ENCODE measurements at regions not wholly inside any gene's neighbourhood (a gene's known extent, or its start where the extent isn't known, plus 50 kb on each side); places are given as distances from the start of the nearest gene placed in this dataset.

DNA sequence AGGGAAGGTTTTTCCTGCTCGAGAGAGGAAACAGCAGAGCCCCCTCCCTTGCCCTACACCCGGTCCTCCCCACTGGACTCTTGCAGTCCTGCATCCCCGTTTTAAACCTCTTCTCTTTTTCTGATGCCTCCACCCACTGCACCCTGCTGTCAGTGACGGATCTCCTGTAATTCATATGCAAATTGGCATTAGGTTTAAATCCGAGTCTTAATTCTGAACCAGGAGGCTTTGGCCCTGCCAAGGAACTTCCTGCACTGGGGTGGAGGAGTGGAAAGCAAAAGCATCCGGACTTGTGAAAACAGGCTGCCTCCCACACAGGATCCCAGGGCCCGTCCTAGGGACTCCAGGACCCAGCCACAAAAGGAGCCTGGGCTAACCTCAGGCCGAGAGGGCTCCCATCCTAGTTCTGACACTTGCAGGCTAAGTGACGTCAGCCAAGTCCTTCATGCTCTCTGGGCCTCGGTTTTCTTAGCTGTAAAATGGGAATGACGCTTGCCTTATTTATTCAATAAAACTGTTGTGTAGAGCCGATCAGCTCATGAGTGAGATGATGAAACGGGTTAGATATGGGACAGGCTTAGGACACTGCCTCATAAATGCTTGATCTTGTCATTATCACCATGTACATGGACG is 613.3 kb downstream of the AJAP1 start:
- no peaks in the 10 kb centered on the region for H3K9me2 ChIP-seq (replicated peaks; ENCODE audit: control insufficient read depth, low read length)
- H4K20me1 ChIP-seq (ENCODE audit: control insufficient read depth, insufficient read depth, low read depth, low read length): no peaks in the 10 kb centered on the region

DNA sequence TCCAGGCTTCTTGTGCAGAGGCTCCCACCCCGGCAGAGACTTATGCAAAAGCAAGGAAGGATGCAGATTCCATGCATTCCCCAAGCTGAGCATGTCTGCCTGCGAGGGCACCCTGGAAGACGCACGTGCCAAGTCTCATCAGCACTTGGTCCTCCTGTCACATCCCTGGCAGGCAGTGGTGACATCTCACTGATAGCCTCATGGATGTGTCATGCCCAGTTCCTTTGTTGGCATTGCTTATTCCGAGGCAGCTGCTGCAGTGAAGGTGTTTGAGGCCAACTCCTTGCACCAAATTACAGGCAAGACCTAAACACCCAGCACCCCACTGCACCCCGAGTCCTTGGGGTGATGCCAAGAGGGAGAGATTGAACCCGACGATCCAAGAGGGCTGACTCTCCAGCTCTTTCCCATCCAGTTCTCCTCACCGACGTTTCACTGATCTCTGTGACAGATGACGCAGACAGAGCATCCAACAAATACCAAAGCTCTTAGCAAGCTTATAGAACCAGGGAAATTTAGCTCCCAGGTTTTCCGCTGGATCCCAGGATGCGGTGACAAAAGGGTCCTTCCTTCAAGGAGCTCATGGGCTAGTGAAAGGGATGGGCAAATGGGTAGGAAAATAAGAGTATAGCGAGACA is 611.1 kb downstream of the AJAP1 start:
- no peaks in the 10 kb centered on the region for H3K4me1 ChIP-seq (ENCODE audit: control insufficient read depth, low read length)
- H3K4me3 ChIP-seq (ENCODE audit: low read length): no peak overlapping the region
- H3F3A ChIP-seq (ENCODE audit: control insufficient read depth, insufficient read depth): no peaks in the 10 kb centered on the region
- H4K20me1 ChIP-seq (ENCODE audit: control insufficient read depth, insufficient read depth, low read depth, low read length): no peaks in the 10 kb centered on the region
- no peaks in the 10 kb centered on the region for H3K9me2 ChIP-seq (replicated peaks; ENCODE audit: control insufficient read depth, low read length)
- H3K9me3 ChIP-seq (ENCODE audit: control insufficient read depth, insufficient read depth, low read length): no peaks in the 10 kb centered on the region
- no peak overlapping the region for H3K27ac ChIP-seq (ENCODE audit: low read depth, low read length)
- H3K4me2 ChIP-seq (ENCODE audit: low read length): no peak overlapping the region
- H3K27me3 ChIP-seq (ENCODE audit: control insufficient read depth, low read length): no peaks in the 10 kb centered on the region
- no peaks in the 10 kb centered on the region for H3K79me2 ChIP-seq (ENCODE audit: control insufficient read depth, low read length)
- TF ChIP-seq, protein P1, sequence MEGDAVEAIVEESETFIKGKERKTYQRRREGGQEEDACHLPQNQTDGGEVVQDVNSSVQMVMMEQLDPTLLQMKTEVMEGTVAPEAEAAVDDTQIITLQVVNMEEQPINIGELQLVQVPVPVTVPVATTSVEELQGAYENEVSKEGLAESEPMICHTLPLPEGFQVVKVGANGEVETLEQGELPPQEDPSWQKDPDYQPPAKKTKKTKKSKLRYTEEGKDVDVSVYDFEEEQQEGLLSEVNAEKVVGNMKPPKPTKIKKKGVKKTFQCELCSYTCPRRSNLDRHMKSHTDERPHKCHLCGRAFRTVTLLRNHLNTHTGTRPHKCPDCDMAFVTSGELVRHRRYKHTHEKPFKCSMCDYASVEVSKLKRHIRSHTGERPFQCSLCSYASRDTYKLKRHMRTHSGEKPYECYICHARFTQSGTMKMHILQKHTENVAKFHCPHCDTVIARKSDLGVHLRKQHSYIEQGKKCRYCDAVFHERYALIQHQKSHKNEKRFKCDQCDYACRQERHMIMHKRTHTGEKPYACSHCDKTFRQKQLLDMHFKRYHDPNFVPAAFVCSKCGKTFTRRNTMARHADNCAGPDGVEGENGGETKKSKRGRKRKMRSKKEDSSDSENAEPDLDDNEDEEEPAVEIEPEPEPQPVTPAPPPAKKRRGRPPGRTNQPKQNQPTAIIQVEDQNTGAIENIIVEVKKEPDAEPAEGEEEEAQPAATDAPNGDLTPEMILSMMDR (IDR thresholded peaks at IDR 0.05; ENCODE audit: low read depth, low read length, poor library complexity, severe bottlenecking): no peak
- no peak for TF ChIP-seq EZH2phosphoT487 (IDR thresholded peaks at IDR 0.05; ENCODE audit: borderline replicate concordance, low read length)
- H3K36me3 ChIP-seq (ENCODE audit: control insufficient read depth, low read length): no peaks in the 10 kb centered on the region

More for the DNA sequence above, 613.3 kb downstream of the AJAP1 start:
- no peak overlapping the region for H3K27ac ChIP-seq (ENCODE audit: low read depth, low read length)
- H3K79me2 ChIP-seq (ENCODE audit: control insufficient read depth, low read length): no peaks in the 10 kb centered on the region
- H3K4me3 ChIP-seq (ENCODE audit: low read length): no peak overlapping the region
- no peaks in the 10 kb centered on the region for H3K4me1 ChIP-seq (ENCODE audit: control insufficient read depth, low read length)
- no peaks in the 10 kb centered on the region for H3K27me3 ChIP-seq (ENCODE audit: control insufficient read depth, low read length)
- no peaks in the 10 kb centered on the region for H3K9me3 ChIP-seq (ENCODE audit: control insufficient read depth, insufficient read depth, low read length)
- no peak overlapping the region for H3K4me2 ChIP-seq (ENCODE audit: low read length)
- TF ChIP-seq, protein P1 (IDR thresholded peaks at IDR 0.05; ENCODE audit: low read depth, low read length, poor library complexity, severe bottlenecking): no peak
- TF ChIP-seq EZH2phosphoT487 (IDR thresholded peaks at IDR 0.05; ENCODE audit: borderline replicate concordance, low read length): no peak
- no peaks in the 10 kb centered on the region for H3F3A ChIP-seq (ENCODE audit: control insufficient read depth, insufficient read depth)
- no peaks in the 10 kb centered on the region for H3K36me3 ChIP-seq (ENCODE audit: control insufficient read depth, low read length)

DNA sequence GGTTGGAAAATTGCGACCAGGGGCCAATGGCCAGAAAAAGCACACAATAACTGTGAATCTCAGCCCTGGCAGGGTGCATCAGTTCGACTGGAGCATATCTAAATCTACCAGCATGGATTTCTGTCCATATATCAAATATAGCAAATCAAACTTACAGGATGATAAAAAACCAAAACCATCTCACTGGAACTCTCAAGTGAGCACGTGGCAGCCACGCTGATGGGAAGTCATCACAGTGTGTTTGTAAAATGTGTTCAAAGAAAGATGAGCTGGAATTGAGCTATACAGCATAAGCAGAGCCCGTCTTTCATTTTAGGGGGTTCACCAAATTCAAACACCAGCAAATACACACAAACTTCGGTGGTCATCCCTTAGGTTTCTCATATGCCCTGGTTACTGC is 610.1 kb downstream of the AJAP1 start:
- Histone ChIP-seq H3K4me1 (ENCODE audit: control insufficient read depth, low read length) (no peaks in the 10 kb centered on the region), H3K36me3 (ENCODE audit: control insufficient read depth, low read length) (no peaks in the 10 kb centered on the region), H3K9me2 (replicated peaks; ENCODE audit: control insufficient read depth, low read length) (no peaks in the 10 kb centered on the region), H3K27me3 (ENCODE audit: control insufficient read depth, low read length) (no peaks in the 10 kb centered on the region), H3K4me2 (ENCODE audit: low read length) (no peak overlapping the region), H3K4me3 (ENCODE audit: low read length) (no peak overlapping the region), H3K79me2 (ENCODE audit: control insufficient read depth, low read length) (no peaks in the 10 kb centered on the region), H3K9me3 (ENCODE audit: control insufficient read depth, insufficient read depth, low read length) (no peaks in the 10 kb centered on the region), H3F3A (ENCODE audit: control insufficient read depth, insufficient read depth) (no peaks in the 10 kb centered on the region), H3K27ac (ENCODE audit: low read depth, low read length) (no peak overlapping the region), H4K20me1 (ENCODE audit: control insufficient read depth, insufficient read depth, low read depth, low read length) (no peaks in the 10 kb centered on the region)
- TF ChIP-seq, protein P1 (IDR thresholded peaks at IDR 0.05; ENCODE audit: low read depth, low read length, poor library complexity, severe bottlenecking): no peak
- no peak for TF ChIP-seq EZH2phosphoT487 (IDR thresholded peaks at IDR 0.05; ENCODE audit: borderline replicate concordance, low read length)

All from DOHH2 (cell line).